ENCODE measurements at regions not wholly inside any gene's neighbourhood (a gene's known extent, or its start where the extent isn't known, plus 50 kb on each side); places are given as distances from the start of the nearest gene placed in this dataset.

- no peak for DNase-seq (ENCODE audit: low spot score)
Observed at GRCh38 chr5:26674846-26675245, 363.5 kb downstream of the CDH9 start.

GRCh38 chr5:26669523-26669922 lies 368.9 kb downstream of the CDH9 start:
- DNase-seq (ENCODE audit: low spot score) = no peak

DNA sequence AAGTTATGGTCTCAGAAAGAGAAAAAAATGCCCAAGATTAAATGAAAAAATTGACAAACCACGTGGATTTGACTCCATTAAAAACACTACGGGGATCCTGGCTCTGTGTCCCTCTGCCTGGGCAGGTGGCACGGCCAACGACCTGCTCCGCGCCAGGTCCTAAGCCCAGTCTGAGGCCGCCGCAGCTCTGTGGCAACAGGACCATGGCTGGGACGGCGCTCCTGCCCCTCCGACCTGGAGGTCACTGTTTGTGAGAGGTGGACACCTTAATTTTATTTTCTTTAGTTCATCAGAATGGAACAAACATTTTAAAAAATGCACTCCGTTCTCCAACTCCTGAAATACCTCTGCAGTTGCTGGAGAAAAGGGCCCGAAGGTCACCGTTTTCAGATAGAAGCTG lies 369.4 kb downstream of the CDH9 start:
- DNase-seq (ENCODE audit: low spot score) = no peak

- no peak for DNase-seq (ENCODE audit: low spot score)
Observed at GRCh38 chr5:26666371-26666770, 372.0 kb downstream of the CDH9 start.

GRCh38 chr5:26663500-26663899 lies 374.9 kb downstream of the CDH9 start:
- DNase-seq (ENCODE audit: low spot score) = no peak

DNA sequence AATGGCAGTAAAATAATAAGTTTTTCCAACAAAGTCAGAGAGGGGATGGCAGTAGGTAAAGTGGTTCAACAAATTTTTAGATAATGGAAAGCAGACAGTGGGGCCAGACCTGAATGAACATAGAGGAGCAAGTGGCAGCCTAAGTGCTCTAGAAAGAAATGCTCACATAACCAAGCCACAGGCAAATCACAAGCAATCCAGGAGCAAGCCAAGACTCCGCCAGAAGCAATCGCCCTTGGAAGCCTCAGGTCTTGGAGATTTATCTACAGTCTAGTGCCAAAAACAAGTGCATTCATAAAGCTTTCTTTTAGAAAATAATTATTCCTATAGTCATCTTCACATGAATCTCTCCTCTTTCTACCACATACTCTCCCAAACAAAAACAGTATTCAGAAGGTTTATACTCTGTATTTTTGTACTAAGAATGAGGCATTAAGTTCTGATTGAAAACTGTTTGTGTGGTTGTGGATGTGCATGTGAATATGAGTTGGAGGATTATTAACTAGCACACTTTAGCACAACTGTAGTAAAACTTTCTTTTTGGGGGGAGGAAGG lies 375.5 kb downstream of the CDH9 start:
- no peak for DNase-seq (ENCODE audit: low spot score)

DNA sequence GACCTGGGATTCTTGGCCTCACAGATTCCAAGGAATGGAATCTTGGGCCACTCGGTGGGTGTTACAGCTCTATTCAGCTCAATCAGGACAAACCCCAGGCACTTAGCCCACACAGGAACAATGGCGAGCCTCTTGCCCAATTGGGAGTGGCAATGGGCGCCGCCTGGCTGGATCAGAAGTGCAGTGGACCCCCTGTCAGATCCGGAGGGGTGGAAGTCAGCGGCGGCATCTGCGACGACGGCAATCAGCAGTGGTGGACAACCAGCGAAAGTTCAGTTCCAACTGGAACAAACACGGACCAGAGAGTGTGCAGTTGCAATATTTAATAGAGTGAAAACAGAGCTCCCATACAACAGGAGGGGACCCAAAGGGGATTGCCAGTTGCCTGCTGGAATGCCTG lies 378.3 kb downstream of the CDH9 start:
- no peak for DNase-seq (ENCODE audit: low spot score)

- DNase-seq (ENCODE audit: low spot score) = no peak
Observed at GRCh38 chr5:26649000-26649399, 389.4 kb downstream of the CDH9 start.

- no peak for DNase-seq (ENCODE audit: low spot score)
Observed at GRCh38 chr5:26647781-26648180, 390.6 kb downstream of the CDH9 start.

DNA sequence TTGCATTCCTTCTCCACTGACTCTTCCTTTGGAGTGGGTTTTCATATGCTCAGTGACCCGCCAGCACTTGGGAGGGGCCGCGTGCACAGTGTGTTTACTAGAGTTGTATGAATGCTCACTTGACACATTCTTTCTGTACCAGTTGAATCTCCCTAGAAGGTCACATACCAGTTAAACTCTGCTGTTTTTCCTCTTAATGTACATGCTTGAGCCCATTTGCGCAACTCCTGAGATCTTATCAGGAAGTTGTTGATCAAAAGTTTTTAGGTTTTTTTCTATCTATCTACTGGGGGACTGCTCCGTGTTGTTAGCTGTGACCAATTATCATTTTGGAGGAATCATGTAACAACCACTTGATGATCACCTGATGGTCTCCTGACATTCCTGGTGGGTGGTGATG lies 392.7 kb downstream of the CDH9 start:
- no peak for DNase-seq (ENCODE audit: low spot score)

GRCh38 chr5:26641492-26641891 lies 396.9 kb downstream of the CDH9 start:
- no peak for DNase-seq (ENCODE audit: low spot score)

- no peak for DNase-seq (ENCODE audit: low spot score)
Observed at GRCh38 chr5:26625099-26625498, 413.3 kb downstream of the CDH9 start.

- no peak for DNase-seq (ENCODE audit: low spot score)
Observed at GRCh38 chr5:26622947-26623346, 415.4 kb downstream of the CDH9 start.

DNA sequence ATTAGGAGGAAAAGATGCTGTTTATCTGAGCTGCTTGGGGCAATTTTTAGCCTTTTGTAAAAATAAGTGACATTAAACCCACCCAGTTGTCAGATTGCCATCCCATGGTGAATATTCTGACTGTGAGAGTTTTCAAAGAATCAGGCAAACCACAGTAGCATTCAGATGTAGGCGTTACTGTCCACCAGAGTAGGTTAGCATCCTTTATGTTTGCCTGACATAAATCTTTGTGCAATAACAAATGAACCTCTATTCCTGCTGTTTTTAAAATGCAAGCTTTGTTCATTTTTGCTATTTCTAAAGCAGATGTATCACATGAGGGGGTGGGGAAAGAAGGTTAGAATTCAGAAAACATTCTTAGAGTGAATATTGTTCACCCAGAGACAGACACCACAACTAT lies 427.8 kb downstream of the CDH9 start:
- DNase-seq (ENCODE audit: low spot score) = no peak

- DNase-seq (ENCODE audit: low spot score) = no peak
Observed at GRCh38 chr5:26601563-26601962, 436.8 kb downstream of the CDH9 start.

GRCh38 chr5:26582350-26583045 lies 455.9 kb downstream of the CDH9 start:
- DNase-seq (ENCODE audit: low spot score) = no peak

GRCh38 chr5:26579712-26580111 lies 458.7 kb downstream of the CDH9 start:
- DNase-seq (ENCODE audit: low spot score) = no peak

DNA sequence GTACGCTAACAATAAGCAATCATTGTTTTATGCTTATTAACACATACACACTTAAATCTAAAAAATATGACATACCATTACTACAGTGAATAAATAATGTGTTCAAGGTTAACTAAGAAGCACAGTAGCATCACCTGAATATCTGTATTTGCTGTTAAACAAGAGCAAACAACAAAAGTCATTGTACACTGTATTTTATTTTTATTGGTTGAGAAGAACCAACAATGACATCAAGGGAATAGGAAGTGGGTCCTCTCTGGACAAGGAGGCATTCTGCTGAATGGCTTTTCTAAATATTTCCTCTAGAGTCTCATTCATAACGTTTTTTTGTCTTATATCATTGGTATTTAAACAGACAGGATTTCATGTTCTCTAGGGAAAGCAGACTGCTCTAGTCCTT lies 460.4 kb downstream of the CDH9 start:
- no peak for DNase-seq (ENCODE audit: low spot score)

- DNase-seq (ENCODE audit: low spot score) = no peak
Observed at GRCh38 chr5:26572480-26572879, 465.9 kb downstream of the CDH9 start.

DNA sequence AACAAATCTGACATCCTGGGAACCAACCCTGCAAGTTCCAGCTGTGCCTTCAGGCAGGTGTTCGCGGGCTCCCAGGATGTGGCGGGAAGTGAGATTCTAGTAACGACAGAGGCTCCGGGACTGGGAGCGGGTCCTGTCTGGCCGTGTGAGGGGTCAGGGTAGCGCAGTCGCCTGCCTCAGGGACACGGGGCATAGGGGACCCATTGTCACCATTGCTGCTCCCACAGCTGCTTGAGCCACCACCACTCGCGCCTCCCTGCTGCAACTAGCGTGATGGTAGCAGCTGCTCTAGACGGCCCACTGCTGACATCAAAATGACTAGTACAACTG lies 468.5 kb downstream of the CDH9 start:
- DNase-seq (ENCODE audit: low spot score) = no peak

DNA sequence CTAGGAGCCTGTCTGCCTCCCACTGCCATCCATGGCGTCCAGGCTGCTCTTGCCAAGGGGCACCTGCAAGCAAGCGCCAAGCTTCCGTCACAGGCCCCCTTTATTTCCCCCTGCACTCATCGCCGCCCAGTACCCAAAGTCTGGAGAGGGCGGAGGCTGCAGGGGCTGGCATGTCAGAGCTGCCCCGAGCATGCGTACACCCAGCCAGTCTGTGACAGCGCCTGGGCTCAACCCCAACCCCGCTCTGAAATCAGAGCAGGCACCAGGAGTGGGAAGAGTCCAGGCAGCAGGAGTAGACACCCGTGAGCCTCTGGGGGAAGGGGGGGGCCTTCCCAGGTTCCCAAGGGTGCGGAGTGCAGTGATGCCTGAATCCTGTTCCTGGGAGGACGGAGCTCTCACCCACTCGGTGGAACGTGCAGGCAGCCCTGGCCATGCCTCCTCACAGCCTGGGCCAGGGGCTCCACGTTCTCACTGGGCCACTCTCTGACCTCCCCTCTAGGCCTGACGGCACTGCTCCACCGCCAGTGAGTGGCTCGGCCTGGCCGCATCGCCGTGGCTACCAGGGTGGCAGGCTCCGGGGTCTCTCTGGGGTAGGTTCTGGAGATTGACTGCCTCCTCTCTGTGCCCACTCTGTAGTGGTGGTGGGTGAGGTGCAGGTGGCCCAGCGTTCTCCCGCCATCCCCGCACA lies 469.0 kb downstream of the CDH9 start:
- no peak for DNase-seq (ENCODE audit: low spot score)

- DNase-seq (ENCODE audit: low spot score) = no peak
Observed at GRCh38 chr5:26568316-26568715, 470.1 kb downstream of the CDH9 start.

GRCh38 chr5:26563979-26564378 lies 474.4 kb downstream of the CDH9 start:
- no peak for DNase-seq (ENCODE audit: low spot score)

DNA sequence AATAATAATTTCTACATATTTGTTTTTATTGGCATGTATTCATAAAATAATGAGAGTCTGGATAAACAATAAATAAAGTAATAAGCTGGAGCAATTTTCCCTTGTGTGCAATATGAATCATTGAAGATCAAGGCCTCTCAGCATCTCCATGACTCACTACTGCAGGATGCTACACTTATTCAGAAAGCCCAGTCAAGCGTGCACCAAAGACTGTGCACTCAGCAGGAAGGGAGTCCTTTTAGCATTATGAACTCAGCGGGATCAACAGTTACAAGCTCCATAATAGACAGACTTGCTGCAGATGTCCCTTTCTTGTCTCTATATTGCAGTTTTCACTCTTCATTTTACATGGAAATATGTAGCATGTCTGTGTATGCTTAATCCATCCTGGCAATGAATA lies 485.3 kb downstream of the CDH9 start:
- DNase-seq (ENCODE audit: low spot score) = no peak
